22Rv1 (cell line): ENCODE measurements at regions not wholly inside any gene's neighbourhood (a gene's known extent, or its start where the extent isn't known, plus 50 kb on each side); places are given as distances from the start of the nearest gene placed in this dataset.

ENCODE experiments used
- CTCF ChIP-seq: fragments of 450-650 bp; IDR thresholded peaks from 2 replicates; pipeline ENCODE4 v1.5.1; 2017; ENCODE audit warnings: mild to moderate bottlenecking
- ZFX ChIP-seq: fragments of 450-650 bp; IDR thresholded peaks from 2 replicates; pipeline ENCODE4 v1.6.1; 2017; ENCODE audit warnings: antibody characterized with exemption, borderline replicate concordance

- TF ChIP-seq CTCF (no peak), ZFX (no peak)
Observed at GRCh38 chr12:84732828-84733340, 179.7 kb downstream of the SLC6A15 start.
